LNCaP clone FGC (cell line): ENCODE measurements at regions not wholly inside any gene's neighbourhood (a gene's known extent, or its start where the extent isn't known, plus 50 kb on each side); places are given as distances from the start of the nearest gene placed in this dataset.

Experiments
- DNase-seq: peaks from one replicate; pipeline ENCODE4 v3.0.0-alpha.2; 2011; ENCODE audit warnings: low read depth
- H3K4me3 ChIP-seq: 2 replicates; pipeline ENCODE4 v1.5.1; 2011; ENCODE audit warnings: mild to moderate bottlenecking, low read depth, low read length, control low read depth
- CTCF ChIP-seq: IDR thresholded peaks from 2 replicates; pipeline ENCODE4 v1.5.1; 2012; ENCODE audit warnings: mild to moderate bottlenecking; ENCODE audit not compliant: control insufficient read depth, insufficient read depth; ENCODE audit errors: extremely low read depth

DNA sequence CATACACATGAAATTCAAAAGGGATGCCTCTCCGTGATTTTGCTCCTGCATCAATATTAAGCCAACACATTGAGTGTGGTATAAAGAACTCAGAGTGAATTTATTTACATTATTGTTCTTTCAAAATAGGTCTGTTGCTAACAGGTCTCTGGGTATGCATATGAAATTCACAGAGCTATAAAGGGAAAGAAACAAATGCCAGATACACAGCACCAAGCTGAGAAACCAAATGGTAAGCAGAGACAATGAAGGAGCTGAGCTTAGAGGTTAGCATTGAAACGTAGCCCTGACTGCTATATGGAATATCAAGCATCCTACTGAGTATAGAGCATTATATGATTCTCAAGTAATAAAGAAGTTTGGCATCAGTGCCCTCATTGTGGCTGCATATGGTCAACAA, 712.9 kb downstream of the NSUN3 start:
- no peak for DNase-seq
- TF ChIP-seq CTCF = no peak
- no peak overlapping the region for H3K4me3 ChIP-seq

DNA sequence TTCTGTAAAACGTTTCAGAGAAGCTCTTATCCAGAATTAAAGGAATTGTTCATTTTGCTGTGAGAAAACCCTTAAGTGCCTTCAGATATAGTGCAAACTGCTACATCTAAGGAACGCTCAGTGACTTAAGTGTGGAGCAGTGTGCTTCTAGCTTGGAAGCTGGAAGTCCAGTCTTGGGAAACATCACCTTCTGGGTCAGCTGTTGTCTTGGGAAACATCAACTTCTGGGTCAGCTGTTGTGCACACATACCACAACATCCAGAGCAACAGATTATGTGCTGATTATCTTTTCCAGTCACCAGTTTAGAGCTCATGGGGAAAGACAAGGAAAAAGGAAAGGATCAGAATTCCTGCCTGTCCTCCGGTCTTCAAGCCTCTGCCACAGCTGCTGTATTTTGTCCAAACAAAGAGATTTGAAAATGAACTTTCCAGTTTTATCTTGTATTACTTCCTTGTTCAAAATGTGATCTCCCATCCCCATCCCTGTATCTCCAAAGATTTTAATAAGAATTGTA, 713.6 kb downstream of the NSUN3 start:
- TF ChIP-seq CTCF = no peak
- DNase-seq = no peak

GRCh38 chr3:94778289-94778688, 715.4 kb downstream of the NSUN3 start:
- no peak for TF ChIP-seq CTCF
- DNase-seq = no peak
- H3K4me3 ChIP-seq = no peak overlapping the region

More for the DNA sequence above, 713.6 kb downstream of the NSUN3 start:
- no peak overlapping the region for H3K4me3 ChIP-seq

- DNase-seq = no peak
- TF ChIP-seq CTCF = no peak
- H3K4me3 ChIP-seq = no peak overlapping the region
Observed at GRCh38 chr3:94778814-94779494, 716.1 kb downstream of the NSUN3 start.

DNA sequence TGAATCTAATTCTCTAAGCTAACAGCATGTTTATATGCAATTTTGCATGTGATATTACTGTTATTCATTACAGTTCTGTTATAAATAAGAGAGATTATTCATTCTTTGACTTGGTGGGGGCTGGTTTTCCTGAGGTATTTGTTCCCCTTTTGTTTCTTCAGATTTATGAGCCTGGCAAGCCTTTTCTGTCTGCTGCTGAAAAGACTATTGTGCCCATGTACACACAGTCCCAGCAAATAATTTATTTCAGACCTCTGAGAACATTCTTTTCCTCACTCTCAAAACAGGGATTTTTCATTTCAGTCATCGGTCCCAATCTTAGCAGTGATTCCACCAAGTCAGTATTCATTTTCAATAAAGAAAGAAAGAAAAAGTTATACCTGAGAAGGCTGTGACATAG, 716.8 kb downstream of the NSUN3 start:
- TF ChIP-seq CTCF = no peak
- no peak for DNase-seq

GRCh38 chr3:94784274-94784673, 721.4 kb downstream of the NSUN3 start:
- TF ChIP-seq CTCF = no peak
- DNase-seq = no peak
- H3K4me3 ChIP-seq = no peak overlapping the region

More for the DNA sequence above, 716.8 kb downstream of the NSUN3 start:
- no peak overlapping the region for H3K4me3 ChIP-seq

GRCh38 chr3:94787066-94787465, 724.2 kb downstream of the NSUN3 start:
- TF ChIP-seq CTCF = no peak
- no peak for DNase-seq
- H3K4me3 ChIP-seq = no peak overlapping the region
